ENCODE measurements at regions not wholly inside any gene's neighbourhood (a gene's known extent, or its start where the extent isn't known, plus 50 kb on each side); places are given as distances from the start of the nearest gene placed in this dataset.

- TF ChIP-seq REST (IDR thresholded peaks at IDR 0.05; ENCODE audit: insufficient read depth in 1 of 2, low read depth in 2 of 2, low read length in 2 of 2) (no peak), TAF1 (IDR thresholded peaks at IDR 0.05; ENCODE audit: borderline replicate concordance, insufficient read depth, low read length) (no peak), FOXP2 (optimal IDR thresholded peaks at IDR 0.05; ENCODE audit: borderline replicate concordance, extremely low read depth, extremely low read length, insufficient read depth) (no peak), SIN3A (IDR thresholded peaks at IDR 0.05; ENCODE audit: borderline replicate concordance, insufficient read depth, low read length) (no peak), POLR2AphosphoS5 (IDR thresholded peaks at IDR 0.05; ENCODE audit: low read depth, low read length) (no peak)
Observed at GRCh38 chr2:150783015-150783414, 295.5 kb upstream of the RND3 start.

GRCh38 chr2:150782613-150783012 is 295.1 kb upstream of the RND3 start:
- no peak for TF ChIP-seq POLR2AphosphoS5 (IDR thresholded peaks at IDR 0.05; ENCODE audit: low read depth, low read length)
- TF ChIP-seq REST (IDR thresholded peaks at IDR 0.05; ENCODE audit: insufficient read depth in 1 of 2, low read depth in 2 of 2, low read length in 2 of 2), result no peak

GRCh38 chr2:150781142-150781541 is 293.7 kb upstream of the RND3 start:
- TF ChIP-seq POLR2AphosphoS5 (IDR thresholded peaks at IDR 0.05; ENCODE audit: low read depth, low read length) (no peak), REST (IDR thresholded peaks at IDR 0.05; ENCODE audit: insufficient read depth in 1 of 2, low read depth in 2 of 2, low read length in 2 of 2) (no peak), SIN3A (IDR thresholded peaks at IDR 0.05; ENCODE audit: borderline replicate concordance, insufficient read depth, low read length) (no peak), TAF1 (IDR thresholded peaks at IDR 0.05; ENCODE audit: borderline replicate concordance, insufficient read depth, low read length) (no peak), FOXP2 (optimal IDR thresholded peaks at IDR 0.05; ENCODE audit: borderline replicate concordance, extremely low read depth, extremely low read length, insufficient read depth) (no peak)

- no peak for TF ChIP-seq REST (IDR thresholded peaks at IDR 0.05; ENCODE audit: insufficient read depth in 1 of 2, low read depth in 2 of 2, low read length in 2 of 2)
- TF ChIP-seq FOXP2 (optimal IDR thresholded peaks at IDR 0.05; ENCODE audit: borderline replicate concordance, extremely low read depth, extremely low read length, insufficient read depth), result no peak
- no peak for TF ChIP-seq POLR2AphosphoS5 (IDR thresholded peaks at IDR 0.05; ENCODE audit: low read depth, low read length)
- no peak for TF ChIP-seq TAF1 (IDR thresholded peaks at IDR 0.05; ENCODE audit: borderline replicate concordance, insufficient read depth, low read length)
- TF ChIP-seq SIN3A (IDR thresholded peaks at IDR 0.05; ENCODE audit: borderline replicate concordance, insufficient read depth, low read length), result no peak
Observed at GRCh38 chr2:150778828-150779227, 291.4 kb upstream of the RND3 start.

- TF ChIP-seq TAF1 (IDR thresholded peaks at IDR 0.05; ENCODE audit: borderline replicate concordance, insufficient read depth, low read length), result no peak
- TF ChIP-seq POLR2AphosphoS5 (IDR thresholded peaks at IDR 0.05; ENCODE audit: low read depth, low read length), result no peak
- TF ChIP-seq FOXP2 (optimal IDR thresholded peaks at IDR 0.05; ENCODE audit: borderline replicate concordance, extremely low read depth, extremely low read length, insufficient read depth), result no peak
- no peak for TF ChIP-seq REST (IDR thresholded peaks at IDR 0.05; ENCODE audit: insufficient read depth in 1 of 2, low read depth in 2 of 2, low read length in 2 of 2)
Observed at GRCh38 chr2:150769421-150769820, 282.0 kb upstream of the RND3 start.

Data from PFSK-1 (cell line).